GM12873 (cell line): ENCODE measurements at regions not wholly inside any gene's neighbourhood (a gene's known extent, or its start where the extent isn't known, plus 50 kb on each side); places are given as distances from the start of the nearest gene placed in this dataset.

Experiments
- TF ChIP-seq, protein P1 (sequence below): IDR thresholded peaks from 2 replicates; pipeline ENCODE4 v1.5.1; 2012; ENCODE audit warnings: low read depth, mild to moderate bottlenecking, moderate library complexity, low read length, control low read depth; ENCODE audit not compliant: insufficient read depth; ENCODE audit errors: missing control alignments

DNA sequence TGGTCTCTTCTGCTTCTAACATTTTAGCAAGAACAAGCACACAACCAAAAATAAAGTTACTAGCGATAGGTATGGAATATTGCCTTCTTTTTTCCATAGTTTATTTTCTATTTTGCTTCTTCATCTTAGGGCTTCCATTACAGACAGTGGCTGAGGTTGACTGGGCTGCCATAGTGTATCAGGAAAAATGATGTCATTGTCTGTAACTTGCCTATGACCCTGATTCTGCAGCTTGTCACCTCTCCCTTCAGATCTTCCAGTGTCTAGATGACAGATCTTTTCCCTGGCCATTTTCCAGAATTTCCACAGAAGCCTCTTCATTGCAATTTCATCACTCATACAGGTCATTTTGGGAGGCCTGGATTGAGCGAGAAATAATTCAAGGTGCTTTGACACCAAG, 308.5 kb downstream of the EPHA4 start:
- TF ChIP-seq, protein P1, sequence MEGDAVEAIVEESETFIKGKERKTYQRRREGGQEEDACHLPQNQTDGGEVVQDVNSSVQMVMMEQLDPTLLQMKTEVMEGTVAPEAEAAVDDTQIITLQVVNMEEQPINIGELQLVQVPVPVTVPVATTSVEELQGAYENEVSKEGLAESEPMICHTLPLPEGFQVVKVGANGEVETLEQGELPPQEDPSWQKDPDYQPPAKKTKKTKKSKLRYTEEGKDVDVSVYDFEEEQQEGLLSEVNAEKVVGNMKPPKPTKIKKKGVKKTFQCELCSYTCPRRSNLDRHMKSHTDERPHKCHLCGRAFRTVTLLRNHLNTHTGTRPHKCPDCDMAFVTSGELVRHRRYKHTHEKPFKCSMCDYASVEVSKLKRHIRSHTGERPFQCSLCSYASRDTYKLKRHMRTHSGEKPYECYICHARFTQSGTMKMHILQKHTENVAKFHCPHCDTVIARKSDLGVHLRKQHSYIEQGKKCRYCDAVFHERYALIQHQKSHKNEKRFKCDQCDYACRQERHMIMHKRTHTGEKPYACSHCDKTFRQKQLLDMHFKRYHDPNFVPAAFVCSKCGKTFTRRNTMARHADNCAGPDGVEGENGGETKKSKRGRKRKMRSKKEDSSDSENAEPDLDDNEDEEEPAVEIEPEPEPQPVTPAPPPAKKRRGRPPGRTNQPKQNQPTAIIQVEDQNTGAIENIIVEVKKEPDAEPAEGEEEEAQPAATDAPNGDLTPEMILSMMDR, result no peak

DNA sequence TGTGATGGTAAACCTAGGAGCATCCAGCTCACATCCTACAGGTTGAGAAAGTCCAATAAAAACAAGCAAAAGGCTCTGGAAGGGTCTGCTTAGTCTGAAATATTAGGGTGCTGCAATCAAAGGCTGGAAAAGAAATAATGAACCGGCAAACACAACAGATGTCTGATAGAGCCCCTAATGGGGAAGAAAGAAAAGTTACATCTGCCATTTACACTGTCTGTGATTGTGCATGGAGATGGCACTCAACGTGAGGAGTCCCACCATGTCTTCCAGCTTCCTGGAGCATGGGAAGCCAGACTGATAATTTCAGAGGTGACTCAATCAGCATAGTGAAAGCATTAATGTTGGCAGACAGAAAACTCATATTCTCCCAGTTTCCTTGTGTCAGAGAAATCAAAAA, 307.8 kb downstream of the EPHA4 start:
- TF ChIP-seq, protein P1, result no peak

DNA sequence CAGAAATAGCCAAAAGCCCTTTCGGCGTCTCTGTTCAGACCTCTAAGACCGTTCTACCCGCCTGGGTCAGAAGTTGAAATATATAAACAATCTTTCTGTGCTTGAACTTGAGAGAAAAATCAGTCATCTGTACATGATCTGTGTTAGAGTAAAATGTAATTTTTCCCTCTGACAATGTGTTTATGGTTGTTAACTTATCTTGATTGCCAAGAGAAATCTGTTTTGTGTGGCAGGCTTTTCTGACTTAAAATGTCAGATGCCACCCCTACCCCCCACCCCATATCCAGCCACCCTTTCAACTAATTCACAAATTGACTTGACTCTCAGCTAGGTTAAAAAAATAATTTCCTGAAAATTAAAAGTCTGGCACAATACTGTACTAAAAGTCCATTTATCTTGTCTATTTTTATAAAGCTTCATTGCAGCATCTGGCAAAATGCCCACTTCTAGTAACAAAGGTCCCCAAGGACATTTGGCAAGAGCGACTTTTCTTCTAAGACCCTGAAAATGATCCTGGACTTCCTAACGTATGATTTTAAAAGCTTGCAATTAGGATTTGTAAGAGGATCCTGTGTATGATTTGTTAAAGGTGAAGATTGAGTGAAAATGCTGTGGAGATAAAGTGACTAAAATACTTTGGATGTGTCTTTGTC, 304.2 kb downstream of the EPHA4 start:
- TF ChIP-seq, protein P1, result no peak

DNA sequence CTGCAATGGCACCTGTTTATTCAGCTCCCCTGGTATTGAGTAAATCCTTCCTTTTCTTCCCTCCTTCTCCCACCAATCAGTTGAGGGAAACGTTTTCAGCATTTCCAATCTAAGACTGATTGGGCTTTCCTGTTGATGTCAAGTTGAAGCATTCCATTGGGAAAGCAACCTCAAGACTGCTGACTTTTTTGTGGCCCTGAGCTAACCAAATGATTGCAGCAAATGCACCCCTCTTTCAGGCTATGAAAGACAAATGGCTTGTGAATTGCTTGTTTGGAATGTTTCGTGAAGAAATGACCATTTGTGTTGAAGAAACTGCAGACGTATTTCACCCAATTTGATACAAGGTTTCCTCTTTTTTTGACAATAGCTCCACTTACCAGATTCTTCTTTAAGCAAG, 303.5 kb downstream of the EPHA4 start:
- TF ChIP-seq, protein P1, result no peak

DNA sequence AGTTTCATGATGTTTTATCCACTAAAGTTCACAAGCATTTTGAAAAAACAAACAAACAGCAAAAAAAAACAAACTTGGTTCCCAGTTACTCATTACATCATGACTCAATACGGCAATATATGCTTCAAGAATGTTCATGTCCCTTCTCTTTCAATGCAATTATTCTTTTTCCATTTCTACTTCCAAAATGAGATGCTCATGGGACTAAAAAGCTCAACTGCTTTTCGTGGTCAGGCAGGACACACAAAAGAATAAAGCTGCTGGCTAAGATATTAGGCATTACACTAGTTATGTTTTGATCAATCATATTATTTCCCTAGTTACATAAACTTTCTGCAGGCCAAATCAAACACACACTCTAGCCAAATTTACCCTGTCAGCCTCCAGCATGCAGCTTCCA, 301.3 kb downstream of the EPHA4 start:
- TF ChIP-seq, protein P1, result no peak

DNA sequence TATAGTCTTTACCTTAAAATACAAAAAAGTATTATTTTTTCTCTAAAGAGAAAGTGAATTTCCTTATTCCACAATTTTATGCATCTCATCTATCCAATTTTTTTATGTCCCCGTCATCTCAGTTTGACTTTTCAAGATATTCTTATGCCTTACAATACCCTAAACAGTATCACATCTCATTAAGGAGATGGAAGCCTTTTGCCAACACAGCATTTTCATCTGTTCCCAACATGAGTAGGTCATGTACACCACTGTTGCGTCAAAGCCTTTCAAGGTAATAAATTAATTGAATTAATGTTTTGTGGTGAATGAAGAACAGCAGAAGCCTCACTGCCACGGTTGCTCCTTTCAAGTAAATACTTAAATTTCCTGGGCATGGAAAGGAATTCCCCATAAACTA, 299.4 kb downstream of the EPHA4 start:
- TF ChIP-seq, protein P1, result no peak

DNA sequence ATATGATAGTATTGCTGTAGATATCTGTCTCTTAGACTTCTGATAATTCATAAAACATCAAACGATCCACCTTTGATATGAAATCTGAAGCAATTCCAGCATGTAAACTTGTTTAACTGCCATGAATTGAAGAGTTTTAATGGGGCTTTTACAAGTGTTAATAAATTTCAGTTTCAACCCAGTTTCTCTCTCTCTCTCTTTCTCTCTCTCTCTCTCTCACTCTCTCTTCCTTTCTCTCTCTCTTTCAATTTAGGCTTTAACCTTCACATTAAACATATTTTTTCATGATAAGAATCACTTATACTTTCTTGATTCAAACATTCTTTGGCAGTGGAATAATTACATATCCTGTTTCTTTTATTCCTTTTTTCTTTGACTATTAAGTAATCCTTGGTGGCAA, 296.1 kb downstream of the EPHA4 start:
- TF ChIP-seq, protein P1, result no peak
